Occipital lobe (tissue), 1 donor: ENCODE measurements at regions not wholly inside any gene's neighbourhood (a gene's known extent, or its start where the extent isn't known, plus 50 kb on each side); places are given as distances from the start of the nearest gene placed in this dataset.

ENCODE experiments used
- DNase-seq: peaks from one replicate; lab custom pipeline; 2025; lab: John Stamatoyannopoulos, UW

DNA sequence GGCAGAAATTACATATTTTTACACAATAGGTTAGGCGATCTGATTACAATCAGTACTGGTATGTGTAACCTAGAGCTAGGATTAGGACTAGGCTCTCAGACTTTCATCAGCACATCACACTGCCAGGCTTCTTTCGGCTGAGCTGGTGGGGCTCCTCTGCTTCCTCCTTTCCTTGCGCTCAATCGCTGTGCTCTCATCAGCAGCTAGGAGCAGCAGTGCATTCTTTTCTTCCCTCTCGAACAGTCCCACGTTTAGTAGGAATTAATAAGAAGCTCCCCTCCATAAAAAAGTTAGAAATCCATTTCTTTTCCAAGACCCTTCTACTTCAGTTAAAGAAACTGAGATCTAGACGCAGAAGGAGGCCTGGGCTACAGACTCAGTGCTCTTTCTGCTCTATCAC lies 350.4 kb downstream of the SPRY1 start:
- no peak for DNase-seq

- no peak for DNase-seq
Observed at GRCh38 chr4:123748806-123749205, 352.2 kb downstream of the SPRY1 start.

GRCh38 chr4:123749383-123749782 lies 352.8 kb downstream of the SPRY1 start:
- no peak for DNase-seq

GRCh38 chr4:123750044-123750443 lies 353.4 kb downstream of the SPRY1 start:
- DNase-seq, result no peak

DNA sequence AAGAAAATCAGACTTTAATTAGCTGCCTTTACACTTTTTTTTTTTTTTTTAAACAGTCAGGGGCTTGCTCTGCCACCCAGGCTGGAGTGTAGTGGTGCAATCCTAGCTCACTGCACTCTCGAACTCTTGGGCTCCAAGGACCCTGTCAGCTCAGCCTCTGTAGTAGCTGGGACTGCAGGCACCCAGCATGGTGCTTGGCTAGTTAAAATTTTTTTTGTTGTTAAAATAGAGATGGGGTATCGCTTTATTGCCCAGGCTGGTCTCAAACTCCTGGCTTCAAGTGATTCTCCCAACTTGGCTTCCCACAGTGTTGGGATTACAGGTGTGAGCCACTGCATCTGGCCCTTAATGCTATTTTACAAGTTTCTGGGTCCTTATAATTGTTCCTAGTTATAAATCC lies 359.1 kb downstream of the SPRY1 start:
- no peak for DNase-seq

DNA sequence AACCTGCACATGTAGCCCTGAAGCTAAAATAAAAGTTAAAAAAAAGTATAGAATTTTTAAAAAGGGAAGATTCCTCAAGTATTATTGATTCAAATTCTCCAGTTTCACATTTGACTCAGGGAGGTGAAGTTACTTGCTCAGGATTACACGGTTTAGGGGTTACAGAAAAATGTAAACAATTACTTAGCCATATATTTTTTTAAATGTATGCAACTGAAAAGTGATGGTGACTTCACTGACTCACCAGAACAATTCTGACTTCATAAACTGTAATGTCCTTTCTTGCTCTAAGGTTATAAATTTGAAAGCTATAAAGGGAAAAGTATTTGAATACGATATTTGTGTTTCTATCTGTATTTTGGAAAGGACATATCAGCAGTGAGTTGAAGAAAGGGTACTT lies 371.2 kb downstream of the SPRY1 start:
- no peak for DNase-seq

GRCh38 chr4:123770884-123771283 lies 374.3 kb downstream of the SPRY1 start:
- no peak for DNase-seq

DNA sequence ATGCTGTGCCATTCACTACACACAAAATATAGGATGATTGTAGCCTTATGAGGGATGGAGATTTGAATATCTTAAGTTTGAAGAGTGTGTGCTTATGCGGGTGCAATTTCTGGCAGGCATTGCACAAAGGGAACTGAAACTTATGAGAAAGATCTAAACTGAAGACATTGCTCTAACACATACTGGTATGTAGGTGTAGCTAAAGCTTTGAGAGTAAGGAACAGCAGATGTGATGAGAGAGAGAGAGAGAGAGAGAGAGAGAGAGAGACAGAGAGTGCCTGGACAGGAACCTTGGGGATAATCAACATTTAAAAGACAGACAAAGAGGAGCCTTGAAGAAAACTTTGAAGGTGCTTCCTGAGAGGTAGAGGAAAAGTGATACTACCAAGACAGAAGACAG lies 379.7 kb downstream of the SPRY1 start:
- DNase-seq, result no peak

- no peak for DNase-seq
Observed at GRCh38 chr4:123777373-123777772, 380.8 kb downstream of the SPRY1 start.

GRCh38 chr4:123783151-123783790 lies 386.7 kb downstream of the SPRY1 start:
- DNase-seq, result no peak

DNA sequence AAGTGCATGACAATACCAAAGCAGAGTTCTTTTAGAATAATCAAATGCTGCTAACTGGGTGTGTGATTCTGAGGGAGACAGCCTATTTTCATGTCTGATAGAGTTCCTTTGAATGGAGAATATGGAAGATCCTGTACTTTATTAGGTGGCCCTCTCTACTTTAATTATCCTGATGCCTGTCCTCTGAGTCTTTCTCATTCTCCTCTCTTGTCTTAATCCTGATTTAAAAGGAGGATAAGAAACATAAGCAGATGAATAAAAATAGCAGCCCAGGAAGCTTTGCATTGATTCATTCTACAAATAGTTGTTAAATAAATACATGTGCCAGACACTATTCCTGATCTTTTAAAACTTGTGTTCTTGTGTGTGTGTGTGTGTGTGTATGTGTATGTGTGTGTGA lies 387.3 kb downstream of the SPRY1 start:
- DNase-seq, result no peak

DNA sequence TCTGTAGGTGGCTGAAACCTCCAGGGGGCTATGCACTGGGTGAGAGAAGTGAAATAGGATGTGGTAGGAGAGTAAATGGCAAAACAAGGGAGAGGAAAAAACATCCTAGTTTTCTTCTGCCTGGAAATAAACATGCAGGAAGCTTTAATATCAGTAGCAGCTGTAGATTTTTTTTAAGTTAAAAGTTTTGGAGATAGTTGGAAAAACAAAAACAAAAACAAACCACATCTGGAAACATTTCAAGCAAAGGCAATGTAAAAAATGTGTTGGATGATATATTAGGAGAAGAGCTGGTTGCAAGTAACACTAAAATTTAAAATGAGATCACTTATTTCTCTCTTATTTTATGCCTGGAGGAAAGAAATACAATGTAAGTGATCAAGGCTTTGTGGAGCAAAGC lies 388.0 kb downstream of the SPRY1 start:
- no peak for DNase-seq

DNA sequence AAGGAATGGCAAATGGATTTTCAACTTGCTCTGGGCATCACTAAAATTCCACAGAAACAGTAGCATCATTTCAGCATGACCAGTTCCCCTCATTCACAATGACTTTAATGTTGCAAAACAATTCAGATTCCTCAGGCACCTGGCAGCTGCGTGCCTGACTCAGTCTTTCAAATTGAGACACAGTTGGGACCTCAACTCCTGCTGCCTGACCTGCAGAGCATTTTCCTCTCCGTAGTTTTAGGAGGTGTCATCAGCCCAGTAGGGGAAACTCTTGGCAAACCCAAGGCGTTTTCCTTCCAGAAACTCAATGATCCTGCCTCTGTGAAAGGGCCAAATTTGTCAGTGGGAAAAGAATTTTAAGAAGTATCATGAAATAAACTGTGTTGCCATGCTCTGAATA lies 388.9 kb downstream of the SPRY1 start:
- DNase-seq, result no peak

GRCh38 chr4:123786163-123786915 lies 389.7 kb downstream of the SPRY1 start:
- DNase-seq, result no peak

DNA sequence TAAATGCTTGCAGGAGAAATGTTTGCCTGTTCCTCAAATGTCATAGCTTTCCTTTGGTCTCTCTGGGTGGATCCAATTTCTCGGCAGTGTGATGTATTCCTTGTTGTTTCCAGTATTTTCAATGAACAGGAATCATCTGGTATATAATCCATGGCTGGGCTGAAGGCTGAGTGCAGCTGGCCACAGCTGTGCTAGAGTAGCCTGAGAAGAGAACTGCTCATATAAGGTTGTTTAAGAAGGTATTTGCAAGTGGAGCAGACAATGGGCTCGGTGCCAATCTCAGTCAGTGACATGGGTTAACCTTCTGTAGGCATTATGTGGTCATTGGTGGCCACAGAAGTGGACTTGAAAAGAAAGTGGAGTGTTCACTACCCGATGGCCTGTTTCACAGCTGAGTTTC lies 390.3 kb downstream of the SPRY1 start:
- DNase-seq, result no peak

DNA sequence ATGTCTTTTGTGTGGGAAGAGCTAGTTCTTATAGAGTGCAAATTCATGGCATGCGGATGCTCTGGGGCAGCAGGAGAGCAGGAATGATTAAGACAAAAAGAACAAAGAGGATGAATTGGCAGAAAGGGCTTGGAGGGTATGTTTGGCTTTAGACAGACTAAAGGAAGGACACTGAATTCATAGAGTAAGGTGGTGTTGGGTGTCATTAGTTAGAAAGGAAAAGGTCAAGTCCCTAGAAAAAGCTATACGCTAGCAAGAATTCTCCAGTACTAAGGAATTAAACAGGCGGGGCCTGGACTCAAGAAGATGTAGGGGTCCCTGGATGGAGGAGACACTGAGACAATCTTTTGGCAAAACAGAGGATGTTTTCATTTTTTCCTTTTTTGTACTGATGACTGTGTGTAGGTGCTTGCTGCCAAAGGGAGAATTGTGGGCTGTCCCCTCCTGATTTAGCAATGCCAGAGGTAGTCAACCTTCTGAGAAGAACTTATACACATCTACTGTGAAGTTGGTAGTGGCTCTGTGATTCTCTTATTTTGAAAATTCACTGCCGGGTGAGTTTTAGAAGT lies 391.0 kb downstream of the SPRY1 start:
- no peak for DNase-seq

GRCh38 chr4:123788577-123788976 lies 392.0 kb downstream of the SPRY1 start:
- no peak for DNase-seq

- no peak for DNase-seq
Observed at GRCh38 chr4:123790681-123791080, 394.1 kb downstream of the SPRY1 start.

DNA sequence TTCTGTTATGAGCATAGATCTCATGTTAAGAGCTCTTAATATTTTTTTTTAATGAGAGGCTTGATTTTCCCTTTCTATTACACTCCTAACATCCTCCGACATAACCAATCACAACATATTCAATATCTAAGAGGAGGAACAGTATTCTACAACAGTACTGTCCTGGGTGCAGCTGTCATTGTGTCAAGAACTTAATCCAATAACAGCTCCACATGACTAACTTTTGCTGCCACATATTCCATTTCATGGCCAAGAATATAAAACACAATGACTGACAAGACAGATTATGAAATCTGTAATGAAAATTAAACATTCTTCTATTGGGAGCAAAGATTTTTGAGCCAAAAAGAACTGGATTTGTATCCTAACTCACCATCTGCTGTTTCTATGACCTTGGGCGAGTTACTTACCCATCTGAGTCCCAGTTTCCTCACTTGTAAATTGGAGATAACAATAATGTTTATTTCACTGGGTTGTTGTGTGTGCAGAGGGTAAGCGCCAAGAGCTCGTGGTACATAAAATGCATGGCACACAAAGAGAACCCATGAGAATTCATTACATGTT lies 405.6 kb downstream of the SPRY1 start:
- no peak for DNase-seq

GRCh38 chr4:123802933-123803332 lies 406.3 kb downstream of the SPRY1 start:
- DNase-seq, result no peak

DNA sequence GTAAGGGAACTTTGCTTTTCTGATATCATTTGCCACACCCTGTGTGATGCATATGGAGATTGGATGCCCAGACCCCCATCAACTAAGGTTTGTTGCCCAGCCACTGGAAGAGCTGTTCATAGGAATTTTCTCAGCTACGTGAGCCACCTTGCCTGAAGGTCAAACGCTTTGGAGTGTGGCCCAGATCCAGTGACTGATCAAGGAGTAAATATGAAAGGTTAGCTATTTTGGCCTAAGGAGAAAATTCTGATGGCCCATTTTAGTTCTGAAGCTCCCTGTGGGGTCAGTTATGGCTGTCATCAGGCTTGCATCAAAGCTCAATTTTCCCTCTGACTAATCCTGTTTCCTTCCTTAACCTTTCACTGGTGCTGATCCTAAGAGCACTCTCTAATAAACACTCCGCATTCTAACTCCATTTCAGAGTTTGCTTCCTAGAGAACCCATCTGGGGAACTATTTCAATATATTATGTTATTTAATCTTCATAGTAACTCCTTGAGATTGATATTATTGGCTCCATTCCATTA lies 407.7 kb downstream of the SPRY1 start:
- DNase-seq, result no peak

- DNase-seq, result no peak
Observed at GRCh38 chr4:123806056-123806455, 409.5 kb downstream of the SPRY1 start.
